Activated T-cell treated with anti-CD3 and anti-CD28 coated beads, Interleukin-2, amount 50 U/mL, for 4 hours (primary cell): ENCODE measurements at regions not wholly inside any gene's neighbourhood (a gene's known extent, or its start where the extent isn't known, plus 50 kb on each side); places are given as distances from the start of the nearest gene placed in this dataset.
A peak's percentile ranks its signal among the peaks of the same experiment; 100 is the strongest.
"Not testable (repeated sequence)": the region's sequence is repeated elsewhere in the genome, so short reads cannot be mapped to it uniquely, and the experiment has no call there.

ENCODE experiments used
- ATAC-seq, 2 donors: fragments of 200-7000 bp; cut with Tn5 transposase; one replicate each; pipeline ENCODE4 v1.10.0; 2021
- DNase-seq: peaks from one replicate; pipeline ENCODE4 v3.0.0-alpha.2; 2020
- H3K27me3 Mint-ChIP-seq: one replicate; pipeline ENCODE4 v1.8.0; 2021; ENCODE audit warnings: low read depth, mixed read lengths
- H3K36me3 Mint-ChIP-seq: one replicate; pipeline ENCODE4 v1.8.0; 2022; ENCODE audit warnings: mixed read lengths; ENCODE audit not compliant: insufficient read depth
- H3K4me1 Mint-ChIP-seq: one replicate; pipeline ENCODE4 v1.8.0; 2021; ENCODE audit warnings: low read depth, mixed read lengths
- H3K4me3 Mint-ChIP-seq: one replicate; pipeline ENCODE4 v1.8.0; 2021; ENCODE audit warnings: mild to moderate bottlenecking, moderate library complexity, mixed read lengths
- H3K9me3 Mint-ChIP-seq: one replicate; pipeline ENCODE4 v1.8.0; 2021; ENCODE audit warnings: mixed read lengths

DNA sequence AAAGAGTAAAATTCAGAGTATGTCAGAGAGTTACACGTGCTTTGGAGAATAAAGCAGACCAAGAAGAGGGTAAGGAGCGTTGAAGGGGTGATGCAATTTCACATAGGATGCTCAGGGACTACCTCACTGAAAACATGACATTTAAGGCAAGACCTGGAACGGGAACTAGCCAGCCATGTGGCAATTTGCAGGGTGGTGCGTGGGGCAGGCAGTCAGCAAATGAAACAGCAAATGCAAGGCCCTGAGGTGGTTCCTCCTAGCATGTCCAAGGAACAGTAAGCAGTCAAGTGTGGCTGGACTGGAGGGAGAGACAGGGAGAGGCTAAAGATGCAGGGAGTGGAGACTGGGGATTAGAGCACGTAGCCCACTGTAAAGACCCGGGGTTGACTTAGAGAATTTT lies 146.1 kb upstream of the LPP start:
- ATAC-seq (no peak), DNase-seq (no peak)
- H3K4me3 Mint-ChIP-seq, result no peak overlapping the region
- H3K9me3 Mint-ChIP-seq, result no peaks in the 10 kb centered on the region
- H3K4me1 Mint-ChIP-seq, result peaks cover 13% of the 10 kb centered on the region
- no peaks in the 10 kb centered on the region for H3K36me3 Mint-ChIP-seq
- H3K27me3 Mint-ChIP-seq, result no peaks in the 10 kb centered on the region

DNA sequence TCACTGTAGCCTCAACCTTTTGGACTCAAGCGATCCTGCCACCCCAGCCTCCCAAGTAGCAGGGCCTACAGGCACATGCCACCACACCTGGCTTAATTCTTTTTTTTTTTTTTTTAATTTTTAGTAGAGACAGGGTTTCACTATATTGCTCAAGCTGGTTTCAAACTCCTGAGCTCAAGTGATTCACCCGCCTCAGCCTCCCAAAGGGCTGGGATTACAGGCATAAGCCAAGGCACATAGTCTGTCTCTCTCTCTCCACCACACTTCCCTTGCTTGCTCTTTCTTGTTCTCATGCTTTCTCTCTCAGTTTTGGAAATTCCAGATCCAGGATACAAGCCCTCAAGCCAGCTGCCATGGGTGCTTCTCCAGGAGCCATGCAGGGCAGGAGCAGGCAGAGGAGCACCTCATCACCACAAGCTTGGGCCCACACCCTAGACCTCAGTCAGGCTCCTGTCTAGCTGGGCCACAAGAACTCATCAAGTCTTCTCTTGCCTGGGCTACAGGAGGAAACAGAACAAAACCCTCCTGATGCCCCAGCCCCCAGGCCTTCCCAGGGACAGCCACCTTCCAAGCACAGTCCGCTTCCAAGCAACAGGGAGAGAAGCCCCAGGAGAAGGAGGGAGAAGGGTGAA lies 145.3 kb upstream of the LPP start:
- DNase-seq (no peak), ATAC-seq (no peak)
- Mint-ChIP-seq H3K36me3 (no peaks in the 10 kb centered on the region), H3K9me3 (no peaks in the 10 kb centered on the region), H3K4me3 (no peak overlapping the region), H3K27me3 (no peaks in the 10 kb centered on the region), H3K4me1 (peaks cover 9% of the 10 kb centered on the region)

DNA sequence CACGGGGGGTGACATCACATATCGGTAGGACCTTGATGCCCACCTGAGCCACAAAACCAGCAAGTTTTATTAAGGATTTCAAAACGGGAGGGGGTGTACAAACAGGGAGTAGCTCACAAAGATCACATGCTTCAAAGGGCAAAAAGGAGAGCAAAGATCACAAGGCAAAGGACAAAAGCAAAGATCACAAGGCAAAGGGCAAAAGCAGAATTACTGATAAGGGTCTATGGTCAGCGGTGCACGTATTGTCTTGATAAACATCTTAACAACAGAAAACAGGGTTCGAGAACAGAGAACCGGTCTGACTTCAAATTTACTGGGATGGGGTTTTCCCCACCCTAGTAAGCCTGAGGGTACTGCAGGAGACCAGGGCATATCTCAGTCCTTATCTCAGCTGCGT lies 143.5 kb upstream of the LPP start:
- no peaks in the 10 kb centered on the region for H3K36me3 Mint-ChIP-seq
- H3K4me3 Mint-ChIP-seq, result no peak overlapping the region
- DNase-seq (no peak), ATAC-seq (no peak)
- H3K9me3 Mint-ChIP-seq, result no peaks in the 10 kb centered on the region
- no peaks in the 10 kb centered on the region for H3K27me3 Mint-ChIP-seq
- H3K4me1 Mint-ChIP-seq, result peaks cover 9% of the 10 kb centered on the region

DNA sequence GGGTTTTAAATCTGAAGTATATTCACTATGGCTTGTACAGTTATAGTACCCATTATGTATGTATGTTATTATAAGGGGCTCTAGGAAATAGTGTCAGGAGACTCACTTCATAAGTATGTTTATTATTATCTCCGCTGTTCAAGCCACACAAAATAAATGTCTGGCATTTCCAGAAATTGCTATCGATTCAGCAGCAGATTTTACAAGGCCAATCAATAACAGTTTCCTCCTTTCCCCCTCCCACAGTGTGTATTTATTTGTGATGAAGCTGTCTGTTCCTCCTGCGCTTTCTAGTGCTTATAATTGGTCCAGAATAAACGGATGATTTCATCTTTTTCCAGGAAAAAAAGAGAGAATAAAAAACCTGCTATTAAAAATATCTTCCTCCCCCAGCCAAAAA lies 134.2 kb upstream of the LPP start:
- H3K9me3 Mint-ChIP-seq, result no peaks in the 10 kb centered on the region
- DNase-seq, result no peak
- H3K36me3 Mint-ChIP-seq, result no peaks in the 10 kb centered on the region
- no peak overlapping the region for H3K4me3 Mint-ChIP-seq
- H3K27me3 Mint-ChIP-seq, result peaks cover 2% of the 10 kb centered on the region
- no peak for ATAC-seq
- no peaks in the 10 kb centered on the region for H3K4me1 Mint-ChIP-seq

DNA sequence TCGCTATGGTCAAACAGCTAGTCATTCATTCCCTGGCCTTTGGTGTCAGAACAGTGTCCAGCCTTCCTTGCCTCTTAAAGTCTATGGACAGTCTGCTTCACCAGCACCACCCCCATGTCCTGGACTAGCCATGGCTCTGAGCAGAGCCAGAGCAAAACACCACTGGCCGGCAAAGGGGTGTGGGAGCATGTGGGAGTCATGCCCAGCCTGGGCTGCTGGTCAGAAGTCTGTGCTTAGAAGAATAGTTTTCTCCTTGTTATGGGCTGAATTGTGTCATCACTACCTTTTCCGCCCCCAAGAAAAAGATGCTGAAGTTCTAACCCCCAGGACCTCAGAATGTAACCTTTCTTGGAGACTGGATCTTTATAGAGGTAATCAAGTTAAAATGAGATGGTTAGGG lies 132.9 kb upstream of the LPP start:
- peaks cover 2% of the 10 kb centered on the region for H3K27me3 Mint-ChIP-seq
- H3K36me3 Mint-ChIP-seq, result no peaks in the 10 kb centered on the region
- no peak for DNase-seq
- no peak overlapping the region for H3K4me3 Mint-ChIP-seq
- no peak for ATAC-seq
- no peaks in the 10 kb centered on the region for H3K9me3 Mint-ChIP-seq
- no peaks in the 10 kb centered on the region for H3K4me1 Mint-ChIP-seq

DNA sequence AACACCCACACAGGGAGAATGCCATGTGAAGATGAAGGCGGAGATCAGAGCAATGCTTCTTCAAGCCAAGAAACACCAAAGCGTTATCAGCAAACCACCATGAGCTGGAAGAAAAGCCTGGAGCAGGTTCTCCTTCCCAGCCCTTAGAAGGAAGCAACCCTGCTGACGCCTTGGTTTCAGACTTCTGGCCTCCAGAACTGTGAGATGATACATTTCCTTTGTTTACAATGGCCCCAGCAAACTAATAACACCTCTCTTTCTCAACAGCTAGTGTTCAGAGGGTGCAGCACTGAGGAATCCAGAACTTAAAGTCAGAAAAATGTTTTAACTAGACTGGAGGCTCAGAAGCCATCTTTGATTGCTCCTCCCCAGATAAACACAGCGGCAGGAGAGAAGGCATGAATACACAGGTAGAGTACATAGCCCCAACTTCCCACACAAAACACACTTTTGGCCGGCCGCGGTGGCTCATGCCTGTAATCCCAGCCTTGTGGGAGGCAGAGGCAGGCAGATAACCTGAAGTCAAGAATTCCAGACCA lies 132.4 kb upstream of the LPP start:
- Mint-ChIP-seq H3K27me3 (peaks cover 2% of the 10 kb centered on the region), H3K9me3 (no peaks in the 10 kb centered on the region), H3K4me3 (no peak overlapping the region), H3K4me1 (no peaks in the 10 kb centered on the region), H3K36me3 (no peaks in the 10 kb centered on the region)
- no peak for DNase-seq
- ATAC-seq, result no peak

DNA sequence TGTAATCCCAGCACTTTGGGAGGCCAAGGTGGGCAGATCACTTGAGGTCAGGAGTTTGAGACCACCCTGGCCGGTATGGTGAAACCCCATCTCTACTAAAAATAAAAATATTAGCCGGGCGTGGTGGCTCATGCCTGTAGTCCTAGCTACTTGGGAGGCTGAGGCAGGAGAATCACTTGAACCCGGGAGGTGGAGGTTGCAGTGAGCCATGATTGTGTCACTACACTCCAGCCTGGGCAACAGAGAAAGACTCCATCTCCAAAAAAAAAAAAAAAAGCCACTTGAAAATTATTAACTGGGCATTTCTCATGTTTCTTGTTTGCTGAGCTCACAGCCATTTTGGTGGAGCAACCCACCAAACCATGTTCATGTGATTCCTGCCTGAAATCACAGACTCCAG lies 131.1 kb upstream of the LPP start:
- not testable (repeated sequence) for H3K27me3 Mint-ChIP-seq, H3K36me3 Mint-ChIP-seq, ATAC-seq, H3K4me3 Mint-ChIP-seq, DNase-seq, H3K9me3 Mint-ChIP-seq, H3K4me1 Mint-ChIP-seq

DNA sequence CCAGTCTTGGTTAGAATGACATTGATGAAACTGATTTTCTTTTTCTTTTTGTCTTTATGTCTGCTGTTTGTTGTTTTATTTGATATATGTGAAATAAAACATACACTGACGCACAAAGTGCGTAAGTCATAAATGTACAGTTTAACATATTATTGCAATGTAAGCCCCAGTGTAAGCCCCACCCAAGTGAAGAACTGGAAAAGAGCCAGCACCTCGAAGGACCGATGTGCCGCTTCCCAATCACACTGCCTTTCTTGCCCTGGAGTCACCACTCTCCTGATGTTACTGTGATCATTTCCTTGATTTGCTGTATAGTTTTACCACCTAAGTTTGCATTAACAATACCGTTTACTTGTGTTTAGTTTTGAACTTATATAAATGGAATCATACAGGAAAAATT lies 128.4 kb upstream of the LPP start:
- peaks cover 2% of the 10 kb centered on the region for H3K27me3 Mint-ChIP-seq
- H3K36me3 Mint-ChIP-seq, result no peaks in the 10 kb centered on the region
- H3K4me3 Mint-ChIP-seq, result no peak overlapping the region
- DNase-seq (no peak), ATAC-seq (no peak)
- H3K9me3 Mint-ChIP-seq, result no peaks in the 10 kb centered on the region
- no peaks in the 10 kb centered on the region for H3K4me1 Mint-ChIP-seq

DNA sequence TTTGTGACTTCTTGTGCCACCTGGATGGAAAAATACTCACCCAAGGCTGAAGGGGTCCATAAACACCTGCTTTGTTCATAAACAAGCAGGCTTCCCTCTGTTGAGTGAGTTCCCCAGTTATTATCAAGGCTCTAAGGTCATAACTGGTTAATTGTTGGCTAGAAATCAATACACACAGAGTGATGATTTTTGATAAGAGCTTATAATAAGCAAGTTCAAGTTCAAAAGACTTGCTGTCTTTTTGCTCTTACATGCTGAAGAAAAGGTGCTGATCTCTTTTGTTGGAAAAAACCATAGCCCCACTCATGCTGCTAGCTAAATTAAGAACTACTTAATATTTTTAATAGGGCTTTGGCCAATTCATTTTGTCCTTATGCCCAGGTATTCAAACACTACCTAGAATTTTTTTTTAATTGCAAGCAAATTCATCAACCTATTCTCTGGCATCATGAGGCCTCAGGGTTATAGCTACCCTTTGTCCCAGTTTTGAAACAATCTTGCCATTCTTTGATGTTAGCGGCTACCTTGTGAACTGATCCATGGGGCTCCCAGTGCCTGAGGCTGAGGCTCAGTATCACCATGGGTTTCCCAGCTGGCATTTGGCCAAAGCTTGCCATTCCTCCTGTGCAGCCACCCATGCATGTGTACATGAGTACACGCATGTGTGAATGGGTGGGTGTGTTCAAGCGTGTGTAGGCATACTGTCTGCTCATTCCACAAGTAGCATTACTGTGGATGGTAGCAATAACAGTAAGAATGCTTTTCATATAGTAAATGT lies 127.6 kb upstream of the LPP start:
- Mint-ChIP-seq H3K27me3 (no peaks in the 10 kb centered on the region), H3K4me1 (no peaks in the 10 kb centered on the region), H3K9me3 (no peaks in the 10 kb centered on the region), H3K4me3 (no peak overlapping the region), H3K36me3 (no peaks in the 10 kb centered on the region)
- DNase-seq, result no peak
- no peak for ATAC-seq

DNA sequence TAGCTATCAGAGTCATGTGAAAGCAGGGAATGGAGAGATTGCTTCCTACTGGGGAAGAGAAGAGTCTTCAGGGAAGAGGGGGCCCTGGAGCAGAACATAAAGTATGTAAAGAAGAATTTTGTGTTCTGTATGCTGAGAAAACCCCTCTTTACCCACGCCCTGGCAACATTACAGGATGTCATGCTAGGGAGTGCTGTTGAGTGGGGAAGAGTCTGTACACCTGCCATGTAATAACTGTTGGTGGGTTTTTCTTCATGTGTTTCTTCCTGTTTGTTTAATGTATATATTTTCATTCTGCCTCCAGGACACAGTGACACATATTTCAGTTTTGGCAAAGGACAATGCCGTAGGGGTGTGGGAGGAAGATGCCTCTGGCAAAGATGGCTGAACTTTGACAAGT lies 122.8 kb upstream of the LPP start:
- Mint-ChIP-seq H3K36me3 (no peaks in the 10 kb centered on the region), H3K27me3 (no peaks in the 10 kb centered on the region), H3K4me3 (no peak overlapping the region), H3K4me1 (peaks cover 2% of the 10 kb centered on the region), H3K9me3 (no peaks in the 10 kb centered on the region)
- no peak for ATAC-seq
- no peak for DNase-seq

DNA sequence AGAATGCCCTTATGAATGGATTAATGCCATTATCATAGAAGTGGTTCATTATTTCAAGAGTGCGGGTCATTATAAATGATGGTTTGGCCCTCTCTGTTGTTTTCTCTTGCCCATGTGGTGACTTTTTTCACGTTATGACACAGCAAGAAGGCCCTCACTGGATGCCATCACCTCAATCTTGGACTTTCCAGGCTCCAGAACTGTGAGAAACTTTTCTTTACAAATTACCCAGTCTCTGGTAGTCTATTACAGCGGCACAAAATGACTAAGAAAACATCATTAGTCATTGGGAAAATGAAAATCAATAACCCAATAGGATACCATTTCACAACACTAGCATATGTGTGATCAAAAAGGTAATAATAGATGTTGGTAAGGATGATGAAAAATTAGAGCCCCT lies 119.0 kb upstream of the LPP start:
- Mint-ChIP-seq H3K9me3 (no peaks in the 10 kb centered on the region), H3K4me3 (no peak overlapping the region), H3K4me1 (peaks cover 2% of the 10 kb centered on the region), H3K27me3 (no peaks in the 10 kb centered on the region), H3K36me3 (no peaks in the 10 kb centered on the region)
- ATAC-seq (peak in 1 of 2 donors; percentile 35), DNase-seq (no peak)

DNA sequence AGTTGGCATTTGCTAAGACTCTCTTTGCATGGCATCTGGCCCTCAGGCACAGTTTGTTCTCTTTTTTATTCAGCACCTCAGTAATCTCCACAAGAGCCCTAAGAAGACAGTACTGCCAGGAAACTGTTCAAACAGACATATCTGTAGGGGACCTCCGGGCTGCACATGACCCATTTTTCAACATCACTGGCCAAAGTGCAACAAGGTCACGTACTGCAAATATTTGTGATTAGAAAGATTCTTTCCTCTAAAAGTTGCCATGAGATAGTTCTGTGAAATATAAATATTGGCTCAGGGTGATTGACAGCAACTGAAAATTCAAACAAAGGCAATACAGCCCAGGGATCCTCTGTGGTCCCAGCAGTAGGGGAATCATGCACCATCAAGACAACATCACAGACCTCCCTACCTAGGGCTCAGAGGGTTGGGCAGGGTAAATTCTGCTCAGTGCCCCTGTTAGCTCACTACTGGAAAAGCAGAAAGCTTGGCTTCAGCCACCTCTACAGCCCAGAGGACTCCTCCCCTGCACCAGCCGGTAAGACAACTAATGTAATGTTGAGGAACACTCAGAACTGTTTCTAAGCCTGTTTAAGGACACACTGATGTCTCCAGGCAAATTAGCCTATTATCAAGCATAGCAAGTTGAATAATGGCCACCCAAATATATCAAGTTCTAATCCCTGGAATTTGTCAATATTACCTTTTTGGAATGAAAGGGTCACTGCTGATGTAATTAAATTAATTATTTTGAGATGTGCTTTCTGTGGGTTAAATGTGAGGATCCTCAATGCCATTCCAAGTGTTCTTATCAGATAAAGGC lies 117.4 kb upstream of the LPP start:
- no peak overlapping the region for H3K4me3 Mint-ChIP-seq
- no peak for ATAC-seq
- DNase-seq, result no peak
- H3K27me3 Mint-ChIP-seq, result no peaks in the 10 kb centered on the region
- no peaks in the 10 kb centered on the region for H3K36me3 Mint-ChIP-seq
- H3K4me1 Mint-ChIP-seq, result peaks cover 8% of the 10 kb centered on the region
- H3K9me3 Mint-ChIP-seq, result no peaks in the 10 kb centered on the region

DNA sequence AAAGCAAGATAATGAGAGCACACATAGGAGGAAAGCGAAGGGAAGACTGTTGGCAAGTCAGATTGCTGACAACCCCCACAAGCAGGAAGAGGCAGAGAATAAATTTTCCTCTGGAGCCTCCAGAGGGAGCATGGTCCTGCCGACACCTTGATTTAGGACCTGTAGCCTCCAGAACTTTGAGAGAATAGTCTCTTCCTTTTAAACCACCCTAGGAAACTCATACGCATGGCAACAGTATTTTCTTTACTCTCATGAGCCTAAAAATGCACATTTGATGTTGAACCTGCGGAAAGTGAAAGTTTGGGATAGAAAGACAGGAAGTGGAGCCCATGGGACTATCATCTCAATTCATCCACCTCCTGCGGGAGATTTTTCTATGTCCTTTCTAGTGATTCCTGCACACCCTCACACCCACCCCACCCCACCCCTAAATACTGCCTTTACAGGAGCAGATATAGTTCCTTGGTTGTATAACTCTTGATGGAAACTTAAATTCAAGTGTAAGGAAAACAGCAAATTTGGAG lies 116.7 kb upstream of the LPP start:
- DNase-seq (no peak), ATAC-seq (no peak)
- Mint-ChIP-seq H3K9me3 (no peaks in the 10 kb centered on the region), H3K27me3 (no peaks in the 10 kb centered on the region), H3K4me1 (peaks cover 8% of the 10 kb centered on the region), H3K36me3 (no peaks in the 10 kb centered on the region), H3K4me3 (no peak overlapping the region)

DNA sequence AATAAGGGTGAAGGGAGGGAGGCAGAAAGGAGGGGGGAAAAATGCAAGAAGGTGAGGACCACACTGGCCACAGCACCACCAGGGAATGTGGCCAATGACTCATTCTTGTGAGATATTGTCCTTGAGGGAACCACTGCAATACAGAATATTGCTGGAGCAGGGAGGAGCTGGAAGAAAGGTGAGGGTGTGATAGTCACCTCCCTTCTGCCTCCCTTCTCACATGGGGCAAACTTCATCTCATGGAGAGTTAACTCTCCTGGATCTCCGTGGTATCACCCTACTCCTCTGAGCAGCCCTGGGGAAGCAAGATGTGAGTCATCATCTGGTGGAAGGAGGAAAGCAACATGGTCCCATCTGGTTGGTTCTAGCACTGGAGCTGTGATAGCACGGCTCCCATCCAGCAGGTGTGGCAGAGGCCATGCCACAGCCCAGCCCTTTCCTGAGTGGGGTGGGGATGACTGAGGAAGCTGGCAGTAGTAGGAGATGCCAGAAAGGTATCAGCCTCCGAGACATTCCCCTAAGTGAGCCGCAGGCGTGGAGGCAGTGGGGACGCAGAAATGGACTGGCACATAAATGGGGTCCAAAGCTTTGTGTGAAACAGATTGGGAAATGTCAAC lies 115.9 kb upstream of the LPP start:
- Mint-ChIP-seq H3K4me3 (no peak overlapping the region), H3K27me3 (no peaks in the 10 kb centered on the region), H3K4me1 (peaks cover 8% of the 10 kb centered on the region), H3K9me3 (no peaks in the 10 kb centered on the region), H3K36me3 (no peaks in the 10 kb centered on the region)
- ATAC-seq (no peak), DNase-seq (no peak)
